ENCODE measurements at regions not wholly inside any gene's neighbourhood (a gene's known extent, or its start where the extent isn't known, plus 50 kb on each side); places are given as distances from the start of the nearest gene placed in this dataset.

DNA sequence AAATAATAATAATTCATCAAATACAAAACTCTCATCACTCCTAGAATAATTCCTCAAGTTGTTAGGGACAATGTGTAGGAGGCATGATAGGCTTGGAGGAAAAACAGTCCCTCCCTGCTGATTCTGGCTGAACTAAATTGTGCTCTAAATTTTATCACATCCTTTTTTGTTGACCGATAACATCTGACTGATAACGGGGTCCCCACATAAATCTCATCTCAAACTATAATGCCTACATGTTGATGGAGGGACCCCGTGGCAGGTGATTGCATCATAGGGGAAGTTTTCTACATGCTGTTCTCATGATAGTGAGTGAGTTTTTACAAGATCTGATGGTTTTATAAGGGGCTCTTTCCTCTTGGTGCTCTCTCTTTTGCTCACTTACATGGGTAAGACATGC lies 1043.5 kb upstream of the SORCS1 start:
- Histone ChIP-seq H3K4me1 (ENCODE audit: insufficient read depth, low read length) (no peaks in the 10 kb centered on the region), H3K4ac (ENCODE audit: low read depth, low read length) (no peak overlapping the region), H3K9ac (ENCODE audit: extremely low read depth, insufficient read length, low read length) (no peak overlapping the region), H2AFZ (ENCODE audit: low read length) (no peak overlapping the region), H4K8ac (replicated peaks; ENCODE audit: insufficient read length, low read depth, low read length) (no peak overlapping the region), H2BK120ac (ENCODE audit: low read depth, low read length, poor library complexity, severe bottlenecking) (no peak overlapping the region), H3K18ac (ENCODE audit: insufficient read length, low read depth, low read length) (no peak overlapping the region), H3K4me2 (ENCODE audit: insufficient read depth, insufficient read length, low read length) (no peak overlapping the region), H2BK20ac (ENCODE audit: low read depth, low read length, poor library complexity, severe bottlenecking) (no peak overlapping the region), H4K5ac (ENCODE audit: insufficient read length, low read depth, low read length) (no peak overlapping the region), H2BK12ac (ENCODE audit: insufficient read length, low read depth, low read length) (no peak overlapping the region), H3K56ac (ENCODE audit: insufficient read length, low read depth, low read length) (no peak overlapping the region), H3K23ac (ENCODE audit: insufficient read length, low read depth, low read length) (no peak overlapping the region), H3K9me3 (ENCODE audit: control insufficient read depth, low read depth, low read length) (no peaks in the 10 kb centered on the region), H2BK15ac (ENCODE audit: low read depth, low read length) (no peak overlapping the region), H4K20me1 (ENCODE audit: control insufficient read depth, insufficient read depth, insufficient read length) (no peaks in the 10 kb centered on the region), H3K14ac (ENCODE audit: insufficient read depth, low read length) (no peak overlapping the region), H3K23me2 (ENCODE audit: insufficient read length, low read depth, low read length, poor library complexity, severe bottlenecking) (no peaks in the 10 kb centered on the region), H3K27me3 (ENCODE audit: insufficient read depth, low read length) (no peaks in the 10 kb centered on the region), H3T11ph (ENCODE audit: low read length) (no peak overlapping the region), H4K91ac (ENCODE audit: insufficient read length, low read depth, low read length) (no peak overlapping the region), H3K79me1 (ENCODE audit: insufficient read depth, low read depth, low read length, poor library complexity, severe bottlenecking) (no peaks in the 10 kb centered on the region), H3K79me2 (ENCODE audit: insufficient read depth, low read length) (no peaks in the 10 kb centered on the region), H2BK5ac (ENCODE audit: insufficient read length, low read length) (no peak overlapping the region), H3K27ac (ENCODE audit: insufficient read length, low read depth, low read length) (no peak overlapping the region), H2AK5ac (ENCODE audit: insufficient read length, low read length) (no peak overlapping the region)
- TF ChIP-seq, protein P1, sequence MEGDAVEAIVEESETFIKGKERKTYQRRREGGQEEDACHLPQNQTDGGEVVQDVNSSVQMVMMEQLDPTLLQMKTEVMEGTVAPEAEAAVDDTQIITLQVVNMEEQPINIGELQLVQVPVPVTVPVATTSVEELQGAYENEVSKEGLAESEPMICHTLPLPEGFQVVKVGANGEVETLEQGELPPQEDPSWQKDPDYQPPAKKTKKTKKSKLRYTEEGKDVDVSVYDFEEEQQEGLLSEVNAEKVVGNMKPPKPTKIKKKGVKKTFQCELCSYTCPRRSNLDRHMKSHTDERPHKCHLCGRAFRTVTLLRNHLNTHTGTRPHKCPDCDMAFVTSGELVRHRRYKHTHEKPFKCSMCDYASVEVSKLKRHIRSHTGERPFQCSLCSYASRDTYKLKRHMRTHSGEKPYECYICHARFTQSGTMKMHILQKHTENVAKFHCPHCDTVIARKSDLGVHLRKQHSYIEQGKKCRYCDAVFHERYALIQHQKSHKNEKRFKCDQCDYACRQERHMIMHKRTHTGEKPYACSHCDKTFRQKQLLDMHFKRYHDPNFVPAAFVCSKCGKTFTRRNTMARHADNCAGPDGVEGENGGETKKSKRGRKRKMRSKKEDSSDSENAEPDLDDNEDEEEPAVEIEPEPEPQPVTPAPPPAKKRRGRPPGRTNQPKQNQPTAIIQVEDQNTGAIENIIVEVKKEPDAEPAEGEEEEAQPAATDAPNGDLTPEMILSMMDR (conservative IDR thresholded peaks at IDR 0.05) = no peak
- no peak for DNase-seq
- no peak overlapping the region for H3K4me3 Mint-ChIP-seq
- H3K27me3 Mint-ChIP-seq (ENCODE audit: low read depth) = no peaks in the 10 kb centered on the region
- no peak overlapping the region for H3K27ac Mint-ChIP-seq
- H3K36me3 Mint-ChIP-seq (ENCODE audit: insufficient read depth in 1 of 3, low read depth in 3 of 3) = no peaks in the 10 kb centered on the region; a peak in 1 of 7 replicates
- peaks cover 11 to 17% of the 10 kb centered on the region in 2 experiments for H3K4me1 Mint-ChIP-seq
- peaks cover 0 to 3% of the 10 kb centered on the region in 2 experiments; a peak in 1 of 5 replicates for H3K9me3 Mint-ChIP-seq
- no CpG with 5 or more reads among the region's 3 CpGs for WGBS (ENCODE audit: extremely low coverage, insufficient read length, low lambda C conversion rate)

Data from H9 (cell line).